ENCODE measurements at regions not wholly inside any gene's neighbourhood (a gene's known extent, or its start where the extent isn't known, plus 50 kb on each side); places are given as distances from the start of the nearest gene placed in this dataset.

- TF ChIP-seq ATF2 (IDR thresholded peaks at IDR 0.05; ENCODE audit: low read length) (no peak), CHD7 (IDR thresholded peaks at IDR 0.05; ENCODE audit: insufficient replicate concordance, low read length) (no peak), CHD2 (IDR thresholded peaks at IDR 0.05; ENCODE audit: low read length) (no peak), SRF (IDR thresholded peaks at IDR 0.05; ENCODE audit: low read depth, low read length) (no peak)
Measured at GRCh38 chr2:235352541-235352940, 141.3 kb upstream of the AGAP1 start (continued).
